Neural cell (in vitro differentiated cells): ENCODE measurements at regions not wholly inside any gene's neighbourhood (a gene's known extent, or its start where the extent isn't known, plus 50 kb on each side); places are given as distances from the start of the nearest gene placed in this dataset.

Source experiments
- H2AFZ ChIP-seq: fragments of 200-600, 300-800 bp; sonication (generic), shearing (Covaris generic); 2 replicates; pipeline ENCODE4 v1.6.0; 2014; ENCODE audit warnings: low read depth, mild to moderate bottlenecking, antibody characterized with exemption, low read length, moderate library complexity
- H3F3A ChIP-seq: fragments of 200-600 bp; shearing (Covaris generic); 2 replicates; pipeline ENCODE4 v1.6.1; 2016; ENCODE audit warnings: mild to moderate bottlenecking, moderate library complexity, mixed read lengths, antibody characterized with exemption, low read length; ENCODE audit not compliant: insufficient read depth, poor library complexity, severe bottlenecking
- H3K27ac ChIP-seq: fragments of 200-600, 300-800 bp; sonication (generic), shearing (Covaris generic); 2 replicates; pipeline ENCODE4 v1.5.1; 2014; ENCODE audit warnings: mild to moderate bottlenecking, low read length, moderate library complexity
- H3K27me3 ChIP-seq: fragments of 300-800, 200-600 bp; sonication (generic), shearing (Covaris generic); 2 replicates; pipeline ENCODE4 v1.6.0; 2014; ENCODE audit warnings: mild to moderate bottlenecking, low read depth, low read length, moderate library complexity; ENCODE audit not compliant: insufficient read depth
- H3K36me3 ChIP-seq: fragments of 300-800, 200-600 bp; sonication (generic), shearing (Covaris generic); 2 replicates; pipeline ENCODE4 v1.5.1; 2014; ENCODE audit warnings: mild to moderate bottlenecking, antibody characterized with exemption, low read length, moderate library complexity; ENCODE audit not compliant: insufficient read depth
- H3K4me2 ChIP-seq: fragments of 300-800, 200-600 bp; sonication (generic), shearing (Covaris generic); 2 replicates; pipeline ENCODE4 v1.6.0; 2014; ENCODE audit warnings: mild to moderate bottlenecking, low read length
- H3K4me3 ChIP-seq: fragments of 300-800, 200-600 bp; sonication (generic), shearing (Covaris generic); 2 replicates; pipeline ENCODE4 v1.5.1; 2014; ENCODE audit warnings: mild to moderate bottlenecking, low read length, moderate library complexity
- H3K79me2 ChIP-seq: fragments of 200-600 bp; shearing (Covaris generic); replicated peaks from 2 replicates; pipeline ENCODE4 v1.6.0; 2014; ENCODE audit warnings: mild to moderate bottlenecking, low read length, moderate library complexity; ENCODE audit not compliant: insufficient read depth
- H3K9ac ChIP-seq: fragments of 300-800, 200-600 bp; sonication (generic), shearing (Covaris generic); 2 replicates; pipeline ENCODE4 v1.6.1; 2016; ENCODE audit warnings: mild to moderate bottlenecking, low read length, mixed read lengths
- H3K9me2 ChIP-seq: fragments of 200-600 bp; shearing (Covaris generic); 2 replicates; pipeline ENCODE4 v1.6.1; 2016; ENCODE audit warnings: mild to moderate bottlenecking, low read length, mixed read lengths; ENCODE audit not compliant: insufficient read depth
- H3K9me3 ChIP-seq: fragments of 200-600, 300-800 bp; sonication (generic), shearing (Covaris generic); 2 replicates; pipeline ENCODE4 v1.6.1; 2016; ENCODE audit warnings: mild to moderate bottlenecking, mixed run types, low read length, moderate library complexity, mixed read lengths
- H4K20me1 ChIP-seq: fragments of 200-600 bp; shearing (Covaris generic); 2 replicates; pipeline ENCODE4 v1.6.1; 2016; ENCODE audit warnings: mild to moderate bottlenecking, mixed run types; ENCODE audit not compliant: insufficient read depth
- CTCF ChIP-seq: fragments of 450-650 bp; IDR thresholded peaks from 2 replicates; pipeline ENCODE4 v1.5.1; 2014; ENCODE audit warnings: antibody characterized with exemption, mild to moderate bottlenecking, moderate library complexity; ENCODE audit not compliant: poor library complexity, severe bottlenecking
- EP300 ChIP-seq: fragments of 450-650 bp; conservative IDR thresholded peaks from 2 replicates; pipeline ENCODE4 v1.6.1; 2014; ENCODE audit warnings: antibody characterized with exemption, mild to moderate bottlenecking, moderate library complexity; ENCODE audit not compliant: poor library complexity, severe bottlenecking
- EZH2 ChIP-seq: fragments of 200-600, 300-800 bp; shearing (Covaris generic), sonication (generic); IDR thresholded peaks from 2 replicates; pipeline ENCODE4 v1.6.1; 2014; ENCODE audit warnings: antibody characterized with exemption, low read length, borderline replicate concordance, mild to moderate bottlenecking; ENCODE audit not compliant: insufficient read depth, poor library complexity, severe bottlenecking
- MXI1 ChIP-seq: fragments of 450-650 bp; conservative IDR thresholded peaks from 2 replicates; pipeline ENCODE4 v1.6.1; 2014; ENCODE audit warnings: antibody characterized with exemption, mild to moderate bottlenecking; ENCODE audit not compliant: poor library complexity, severe bottlenecking
- POLR2AphosphoS5 ChIP-seq: IDR thresholded peaks from 2 replicates; pipeline ENCODE4 v1.6.1; 2012
- RAD21 ChIP-seq: fragments of 450-650 bp; conservative IDR thresholded peaks from 2 replicates; pipeline ENCODE4 v1.6.1; 2014; ENCODE audit warnings: antibody characterized with exemption, mild to moderate bottlenecking, moderate library complexity
- REST ChIP-seq: IDR thresholded peaks from 2 replicates; pipeline ENCODE4 v1.6.1; 2012; ENCODE audit warnings: borderline replicate concordance
- SMC3 ChIP-seq: fragments of 450-650 bp; conservative IDR thresholded peaks from 2 replicates; pipeline ENCODE4 v1.6.1; 2014; ENCODE audit warnings: antibody characterized with exemption, mild to moderate bottlenecking, moderate library complexity; ENCODE audit not compliant: poor library complexity
- TAF1 ChIP-seq: IDR thresholded peaks from 2 replicates; pipeline ENCODE4 v1.6.1; 2012; ENCODE audit warnings: low read depth

DNA sequence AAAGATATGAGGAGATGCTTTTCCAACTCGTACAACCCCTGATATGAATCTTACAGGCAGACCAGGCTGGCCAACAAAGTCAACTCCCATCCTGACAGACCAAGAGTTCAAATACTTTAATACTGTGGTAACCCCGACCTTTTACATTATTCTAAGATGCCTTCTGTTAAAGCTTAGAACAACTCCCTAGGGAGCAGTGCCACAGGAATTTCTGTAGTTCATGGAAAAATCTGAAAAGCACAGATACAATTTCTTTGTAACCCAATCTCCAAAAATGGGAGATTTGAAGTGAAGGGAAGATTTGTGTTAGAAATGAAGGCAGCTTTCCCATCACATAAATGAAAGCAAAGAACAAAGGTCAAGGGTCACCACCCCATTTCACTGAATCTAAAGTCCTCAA, 151.3 kb upstream of the BEND6 start:
- H3K27ac ChIP-seq: no peak overlapping the region
- peaks cover 17% of the 10 kb centered on the region for H3K79me2 ChIP-seq
- no peak overlapping the region for H3K4me2 ChIP-seq
- H3F3A ChIP-seq: peaks cover 2% of the 10 kb centered on the region
- H3K9ac ChIP-seq: no peak overlapping the region
- TF ChIP-seq EP300 (no peak), EZH2 (no peak), CTCF (no peak), REST (no peak), SMC3 (no peak), MXI1 (no peak), RAD21 (no peak), TAF1 (no peak), POLR2AphosphoS5 (no peak)
- no peaks in the 10 kb centered on the region for H3K36me3 ChIP-seq
- H3K4me3 ChIP-seq: no peak overlapping the region
- H3K9me2 ChIP-seq: no peaks in the 10 kb centered on the region
- H3K27me3 ChIP-seq: no peaks in the 10 kb centered on the region
- H4K20me1 ChIP-seq: no peaks in the 10 kb centered on the region
- H3K9me3 ChIP-seq: no peaks in the 10 kb centered on the region
- H2AFZ ChIP-seq: no peak overlapping the region

GRCh38 chr6:56802584-56802983, 152.3 kb upstream of the BEND6 start:
- H2AFZ ChIP-seq: no peak overlapping the region
- no peak for TF ChIP-seq REST
- no peak for TF ChIP-seq EZH2
- no peak for TF ChIP-seq TAF1
- TF ChIP-seq EP300: no peak
- no peak for TF ChIP-seq CTCF
- TF ChIP-seq SMC3: no peak
- TF ChIP-seq MXI1: no peak
- no peak for TF ChIP-seq RAD21
- TF ChIP-seq POLR2AphosphoS5: no peak
- no peak overlapping the region for H3K4me2 ChIP-seq
- H3K27me3 ChIP-seq: no peaks in the 10 kb centered on the region
- peaks cover 2% of the 10 kb centered on the region for H3F3A ChIP-seq
- H3K36me3 ChIP-seq: no peaks in the 10 kb centered on the region
- H4K20me1 ChIP-seq: no peaks in the 10 kb centered on the region
- H3K79me2 ChIP-seq: peaks cover 22% of the 10 kb centered on the region
- H3K4me3 ChIP-seq: no peak overlapping the region
- H3K9me3 ChIP-seq: no peaks in the 10 kb centered on the region
- H3K9me2 ChIP-seq: no peaks in the 10 kb centered on the region
- no peak overlapping the region for H3K27ac ChIP-seq
- H3K9ac ChIP-seq: no peak overlapping the region
